Hematopoietic multipotent progenitor cell treated with erythropoietin and hydrocortisone succinate and interleukin-3 and kit ligand, for 17 days (in vitro differentiated cells): ENCODE measurements at regions not wholly inside any gene's neighbourhood (a gene's known extent, or its start where the extent isn't known, plus 50 kb on each side); places are given as distances from the start of the nearest gene placed in this dataset.
"Not testable (repeated sequence)": the region's sequence is repeated elsewhere in the genome, so short reads cannot be mapped to it uniquely, and the experiment has no call there.

Source experiments
- DNase-seq: peaks from one replicate; pipeline ENCODE4 v3.0.0-alpha.2; 2015; ENCODE audit warnings: low spot score

DNA sequence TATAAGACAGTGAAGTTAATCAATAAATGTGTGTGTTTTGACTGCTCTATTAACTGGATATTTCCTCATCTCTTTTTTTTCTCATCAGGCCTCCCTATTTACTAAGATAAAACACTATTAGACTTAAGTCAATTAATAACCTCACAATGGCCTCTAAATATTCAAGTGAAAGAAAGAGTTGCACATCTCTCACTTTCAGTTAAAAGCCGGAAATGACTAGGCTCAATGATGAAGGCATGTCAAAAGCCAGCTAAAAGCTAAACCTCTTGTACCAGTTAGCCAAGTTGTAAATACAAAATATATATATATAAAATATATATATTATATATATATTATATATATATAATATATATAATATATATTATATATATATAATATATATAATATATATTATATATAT is 127.0 kb upstream of the MEOX2 start:
- no peak for DNase-seq

DNA sequence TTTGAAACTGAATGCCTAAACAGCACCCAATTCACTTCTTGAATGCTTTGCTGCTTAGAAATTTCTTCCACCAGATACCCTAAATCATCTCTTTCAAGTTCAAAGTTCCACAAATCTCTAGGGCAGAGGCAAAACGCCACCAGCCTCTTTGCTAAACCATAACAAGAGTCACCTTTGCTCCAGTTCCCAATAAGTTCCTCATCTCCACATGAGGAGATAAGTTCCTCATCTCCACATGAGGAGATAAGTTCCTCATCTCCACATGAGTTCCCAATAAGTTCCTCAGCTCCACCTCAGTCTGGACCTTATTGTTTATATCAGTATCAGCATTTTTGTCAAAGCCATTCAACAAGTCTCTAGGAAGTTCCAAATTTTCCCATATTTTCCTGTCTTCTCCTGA is 123.9 kb upstream of the MEOX2 start:
- DNase-seq, result not testable (repeated sequence)

- DNase-seq, result not testable (repeated sequence)
Measured at GRCh38 chr7:15809936-15810335, 123.5 kb upstream of the MEOX2 start.

- DNase-seq, result no peak
Measured at GRCh38 chr7:15805891-15806290, 119.4 kb upstream of the MEOX2 start.

- no peak for DNase-seq
Measured at GRCh38 chr7:15802425-15802824, 115.9 kb upstream of the MEOX2 start.

GRCh38 chr7:15801551-15801950 is 115.1 kb upstream of the MEOX2 start:
- DNase-seq, result no peak

- no peak for DNase-seq
Measured at GRCh38 chr7:15801041-15801440, 114.6 kb upstream of the MEOX2 start.

- no peak for DNase-seq
Measured at GRCh38 chr7:15798081-15798480, 111.6 kb upstream of the MEOX2 start.

DNA sequence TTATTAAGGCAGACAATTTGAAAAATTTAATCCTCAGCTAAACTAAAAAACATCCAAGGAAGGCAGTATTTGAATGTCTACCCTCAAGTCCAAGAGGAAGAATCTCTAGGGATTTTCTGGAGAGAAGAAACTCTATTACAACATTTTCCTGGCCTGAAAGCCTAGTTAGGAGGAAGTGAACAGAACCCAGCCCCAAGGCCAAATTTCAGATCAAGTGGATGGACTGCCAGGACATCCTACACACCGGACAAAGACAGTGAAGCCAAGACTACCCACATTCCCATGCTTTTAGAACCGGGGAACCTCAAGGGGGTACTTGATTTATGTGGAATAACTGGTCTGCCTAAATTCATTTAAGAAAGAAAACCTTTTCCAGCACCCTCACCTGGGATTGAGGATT is 108.9 kb upstream of the MEOX2 start:
- DNase-seq, result no peak

GRCh38 chr7:15794801-15795200 is 108.3 kb upstream of the MEOX2 start:
- DNase-seq, result no peak

- no peak for DNase-seq
Measured at GRCh38 chr7:15784694-15785030, 98.2 kb upstream of the MEOX2 start.

DNA sequence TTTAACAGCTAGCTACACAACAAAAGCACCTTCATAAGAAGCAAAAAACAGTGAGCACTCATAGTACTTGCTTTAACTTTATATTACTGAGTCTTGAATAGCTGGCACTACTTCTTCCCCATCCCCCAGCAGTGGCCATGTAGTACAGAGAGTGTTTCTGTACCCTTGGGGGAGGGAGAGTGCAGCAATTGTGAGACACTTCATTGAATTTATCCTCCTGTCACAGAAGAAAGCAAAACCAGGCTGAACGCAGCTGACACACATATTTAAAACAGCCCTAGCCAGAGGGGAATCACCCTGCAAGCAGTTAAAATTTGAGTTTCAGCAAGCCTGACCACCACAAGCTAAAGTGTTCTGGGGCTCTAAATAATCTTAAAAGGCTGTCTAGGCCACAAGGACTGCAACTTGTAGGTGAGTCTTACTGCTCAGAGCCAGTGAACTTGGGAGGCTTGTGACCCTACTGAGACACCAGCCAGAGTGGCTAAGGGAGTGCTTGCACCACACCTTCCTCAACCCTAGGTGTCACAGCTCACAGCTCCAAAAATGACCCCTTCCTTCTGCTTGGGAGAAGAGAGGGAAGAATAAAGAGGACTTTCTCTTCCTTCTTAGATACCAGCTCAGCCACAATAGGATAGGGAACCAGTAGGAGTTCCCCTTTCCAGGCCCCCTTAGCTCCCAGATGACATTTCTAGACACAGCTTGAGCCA is 97.7 kb upstream of the MEOX2 start:
- DNase-seq, result no peak

- DNase-seq, result no peak
Measured at GRCh38 chr7:15782656-15783055, 96.2 kb upstream of the MEOX2 start.

DNA sequence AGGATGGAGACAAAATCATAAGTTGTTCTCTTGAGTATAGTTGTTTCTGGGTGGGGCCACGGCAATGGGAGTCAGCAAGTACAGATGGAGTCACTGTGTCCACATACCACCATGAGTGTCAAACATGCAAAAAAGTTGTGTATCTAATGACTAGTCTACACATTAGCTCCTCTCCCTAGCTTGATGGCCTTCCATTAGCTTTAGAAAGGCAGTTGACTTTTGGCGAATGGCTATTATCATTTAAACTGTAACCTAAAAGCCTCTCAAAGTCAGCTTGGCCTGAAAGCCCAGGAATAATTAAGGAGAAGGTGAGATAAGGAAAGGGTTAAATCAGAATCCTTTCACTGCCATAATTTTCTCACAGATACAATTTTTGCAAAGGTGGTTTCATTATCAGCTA is 95.5 kb upstream of the MEOX2 start:
- no peak for DNase-seq

DNA sequence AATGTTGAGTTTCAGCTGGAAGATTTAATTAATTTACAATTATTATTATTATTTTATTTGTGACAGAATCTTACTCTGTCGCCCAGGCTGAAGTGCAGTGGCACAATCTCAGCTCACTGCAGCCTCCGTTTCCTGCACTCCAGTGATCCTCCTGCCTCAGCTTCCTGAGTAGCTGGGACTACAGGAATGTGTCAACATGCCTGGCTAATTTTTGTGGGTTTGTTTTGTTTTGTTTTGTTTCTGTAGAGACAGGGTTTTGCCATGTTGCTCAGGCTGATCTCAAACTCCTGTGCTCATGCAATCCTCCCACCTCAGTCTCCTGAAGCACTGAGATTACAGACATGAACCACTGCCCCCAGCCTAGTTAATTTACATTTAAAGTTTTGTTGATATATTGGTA is 93.8 kb upstream of the MEOX2 start:
- DNase-seq, result no peak

DNA sequence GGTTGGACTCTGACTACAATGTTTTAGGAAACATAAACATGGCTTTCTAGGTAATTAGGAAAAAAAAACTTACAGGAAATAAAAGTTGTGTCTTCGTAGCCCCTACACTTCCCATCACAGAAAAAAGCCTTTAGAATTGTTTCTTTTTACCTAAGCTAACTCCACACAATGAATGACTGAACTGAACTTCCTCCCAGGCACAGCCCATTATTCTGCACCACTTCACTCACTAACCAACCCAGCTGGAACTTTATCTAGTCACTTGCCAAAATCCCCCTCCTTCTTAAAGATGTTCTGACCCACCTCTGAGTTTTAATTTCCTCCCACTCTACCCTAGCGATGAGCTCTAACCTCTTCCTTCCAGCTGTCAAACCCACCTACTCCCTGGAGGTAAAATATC is 91.7 kb upstream of the MEOX2 start:
- no peak for DNase-seq

DNA sequence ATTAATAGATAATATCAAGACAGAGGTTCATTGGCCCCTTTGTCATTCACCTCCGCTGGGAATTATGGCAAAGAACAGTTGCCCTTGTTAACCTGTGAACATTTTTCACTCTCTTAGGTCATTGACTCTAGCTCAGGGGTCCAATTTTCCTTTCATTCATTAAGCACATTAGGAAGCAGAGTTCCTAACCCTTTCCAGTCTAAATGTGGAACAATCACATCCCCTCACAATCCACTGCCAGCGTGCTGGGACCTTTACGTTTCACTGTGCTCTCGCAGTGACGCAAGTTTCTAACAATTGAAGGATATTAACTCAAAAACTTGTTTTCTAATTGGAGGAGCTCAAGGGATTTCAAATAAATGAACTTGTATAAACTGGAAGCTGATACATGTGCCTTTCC is 79.3 kb upstream of the MEOX2 start:
- no peak for DNase-seq

- DNase-seq, result no peak
Measured at GRCh38 chr7:15764851-15765382, 78.4 kb upstream of the MEOX2 start.

GRCh38 chr7:15764010-15764409 is 77.5 kb upstream of the MEOX2 start:
- no peak for DNase-seq

DNA sequence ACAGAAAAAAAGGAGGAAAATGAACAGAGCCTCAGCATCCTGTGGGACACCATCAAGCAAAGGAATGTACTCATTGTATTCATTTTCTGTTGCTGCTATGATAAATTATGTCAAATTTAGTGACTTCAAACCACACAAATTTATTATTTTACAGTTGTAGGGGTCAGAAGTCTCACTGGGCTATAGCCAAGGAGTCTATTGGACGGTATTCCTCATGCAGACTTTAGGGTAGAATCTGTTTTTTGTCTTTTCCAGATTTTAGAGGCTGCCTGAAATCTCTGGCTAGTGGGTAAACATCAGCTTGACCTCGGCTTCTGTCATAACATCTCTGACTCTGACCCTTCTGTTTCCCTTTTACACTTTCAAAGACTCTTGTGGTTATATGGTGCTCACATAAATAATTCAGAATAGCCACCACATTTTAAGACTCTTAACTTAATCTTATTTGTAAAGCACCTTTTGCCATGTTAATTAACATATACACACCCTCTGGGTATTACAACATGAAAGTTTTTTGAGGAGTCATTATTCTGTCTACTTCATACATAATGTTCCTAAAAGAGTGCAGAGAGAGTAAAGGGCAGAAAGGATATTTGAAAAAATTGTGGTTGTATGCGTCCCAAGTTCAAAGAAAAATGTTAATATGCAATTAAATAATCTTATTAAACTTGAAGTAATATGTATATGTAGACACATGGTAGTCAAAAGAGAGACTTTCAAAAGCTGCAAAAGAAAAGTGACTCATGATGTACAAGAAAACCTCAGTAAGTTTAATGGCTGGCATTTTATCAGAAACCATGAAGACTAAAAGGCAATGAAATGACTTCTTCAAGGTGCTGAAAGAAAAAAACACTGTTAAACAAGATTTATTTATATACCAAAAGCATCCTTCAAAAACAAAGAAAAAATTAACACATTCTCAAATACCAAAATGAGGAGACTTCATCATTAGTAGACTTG is 70.8 kb upstream of the MEOX2 start:
- no peak for DNase-seq

DNA sequence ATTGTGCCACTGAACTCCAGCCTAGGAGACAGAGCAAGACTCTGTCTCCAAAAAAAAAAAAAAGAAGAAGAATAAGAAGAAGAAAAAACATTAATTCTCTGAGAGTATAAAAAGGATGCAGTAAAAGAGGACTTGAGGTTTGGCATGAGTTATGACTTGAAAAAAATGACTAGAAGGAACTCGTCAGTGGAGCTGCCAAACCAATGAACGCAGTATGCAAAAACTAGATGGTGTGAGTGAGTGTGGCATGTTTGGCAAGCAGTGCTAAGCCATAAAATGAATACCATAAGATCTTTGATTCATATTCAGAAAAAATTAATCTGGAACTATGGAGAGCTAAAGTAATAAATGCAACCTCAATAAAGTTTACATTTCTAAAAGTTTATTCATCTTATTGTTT is 68.6 kb upstream of the MEOX2 start:
- no peak for DNase-seq

DNA sequence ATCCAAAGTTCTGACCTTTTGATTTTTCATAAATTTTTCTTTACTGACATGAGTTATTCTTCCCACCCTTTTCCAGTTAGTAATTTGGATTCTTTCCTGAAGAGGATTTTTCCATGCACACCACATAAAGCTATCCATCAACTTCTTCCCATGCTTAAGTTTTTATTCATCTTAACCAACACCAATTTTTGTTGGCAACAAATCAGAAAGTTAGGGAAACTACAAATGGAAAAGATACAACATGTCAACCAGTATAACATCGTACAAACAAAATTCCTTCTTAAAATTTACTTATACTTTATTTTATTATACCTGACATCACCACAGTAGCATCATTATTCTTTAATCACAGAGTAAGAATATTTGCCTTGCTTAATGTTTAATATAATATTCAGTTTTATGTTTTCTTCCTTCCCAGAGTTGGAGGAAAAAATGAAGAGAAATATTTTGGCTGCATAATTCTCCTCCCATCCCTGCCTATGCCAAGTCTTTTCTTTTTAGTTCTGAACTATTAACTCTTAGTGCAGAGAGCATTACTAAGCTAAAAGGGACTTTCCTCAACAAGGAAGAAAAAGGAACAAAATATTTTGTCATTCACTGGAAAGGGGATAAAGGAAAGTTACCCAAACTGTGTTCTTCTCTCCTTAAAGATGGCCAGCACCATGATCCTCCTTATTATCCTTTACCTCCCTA is 67.5 kb upstream of the MEOX2 start:
- no peak for DNase-seq

DNA sequence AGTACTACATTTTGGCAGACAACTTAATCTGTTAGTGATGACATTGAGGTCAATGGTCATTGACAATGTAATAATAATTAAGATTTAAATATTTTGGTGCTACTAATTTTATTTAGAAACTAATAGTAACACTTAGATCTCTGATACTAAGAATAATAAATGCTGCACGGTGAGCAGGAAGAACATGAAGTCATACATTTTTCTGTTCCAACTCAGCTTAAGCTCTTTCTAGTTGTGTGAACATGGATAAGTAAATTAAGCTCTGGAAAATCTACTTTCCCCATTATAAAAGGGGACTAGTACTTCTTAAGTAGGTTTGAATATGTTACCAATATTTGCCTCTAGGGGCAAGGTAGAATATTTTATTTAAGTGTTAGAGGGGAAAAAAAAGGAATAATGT is 65.9 kb upstream of the MEOX2 start:
- DNase-seq, result no peak
